Amniotic stem cell (primary cell): ENCODE measurements at regions not wholly inside any gene's neighbourhood (a gene's known extent, or its start where the extent isn't known, plus 50 kb on each side); places are given as distances from the start of the nearest gene placed in this dataset.

Source experiments
- DNase-seq: peaks from one replicate; lab custom pipeline; 2025; lab: John Stamatoyannopoulos, UW

GRCh38 chr4:175539498-175539897, 272.6 kb downstream of the GPM6A start:
- DNase-seq: no peak

- no peak for DNase-seq
These were observed 271.9 kb downstream of the GPM6A start for GRCh38 chr4:175540151-175540550.

GRCh38 chr4:175540732-175541131, 271.3 kb downstream of the GPM6A start:
- no peak for DNase-seq

GRCh38 chr4:175542786-175543185, 269.3 kb downstream of the GPM6A start:
- no peak for DNase-seq

GRCh38 chr4:175559126-175559525, 252.9 kb downstream of the GPM6A start:
- DNase-seq: no peak

GRCh38 chr4:175559526-175559925, 252.5 kb downstream of the GPM6A start:
- no peak for DNase-seq

GRCh38 chr4:175560604-175561003, 251.5 kb downstream of the GPM6A start:
- DNase-seq: peak; percentile 2

- DNase-seq: no peak
These were observed 250.4 kb downstream of the GPM6A start for GRCh38 chr4:175561696-175562095.

- no peak for DNase-seq
These were observed 250.0 kb downstream of the GPM6A start for GRCh38 chr4:175562111-175562510.

- no peak for DNase-seq
These were observed 249.5 kb downstream of the GPM6A start for GRCh38 chr4:175562542-175562941.
